NB4 (cell line): ENCODE measurements at regions not wholly inside any gene's neighbourhood (a gene's known extent, or its start where the extent isn't known, plus 50 kb on each side); places are given as distances from the start of the nearest gene placed in this dataset.

Experiments
- DNase-seq: peaks from one replicate; pipeline ENCODE4 v3.0.0; 2010; ENCODE audit warnings: low read depth
- H3K4me3 ChIP-seq: one replicate; pipeline ENCODE4 v1.5.1; 2011; ENCODE audit warnings: mild to moderate bottlenecking, low read depth, low read length, moderate library complexity
- CTCF ChIP-seq: IDR thresholded peaks from one replicate; pipeline ENCODE4 v1.5.1; 2012; ENCODE audit warnings: low read depth, low read length
- MAX ChIP-seq: IDR thresholded peaks from 2 replicates; pipeline ENCODE4 v1.6.1; 2011; ENCODE audit warnings: low read depth, low read length
- MYC ChIP-seq: IDR thresholded peaks from 2 replicates; pipeline ENCODE4 v1.6.1; 2011; ENCODE audit warnings: low read depth, low read length
- POLR2A ChIP-seq: IDR thresholded peaks from 2 replicates; pipeline ENCODE4 v1.6.1; 2011; ENCODE audit warnings: mild to moderate bottlenecking; ENCODE audit not compliant: insufficient read length; ENCODE audit errors: extremely low read depth

- DNase-seq = no peak
- TF ChIP-seq MYC = no peak
- TF ChIP-seq CTCF = no peak
- TF ChIP-seq MAX = no peak
- TF ChIP-seq POLR2A = no peak
- H3K4me3 ChIP-seq = no peak overlapping the region
Measured at GRCh38 chr4:31069151-31069550, 349.0 kb downstream of the PCDH7 start.

GRCh38 chr4:31071508-31072486 lies 351.6 kb downstream of the PCDH7 start:
- no peak for DNase-seq
- no peak overlapping the region for H3K4me3 ChIP-seq
- TF ChIP-seq POLR2A (no peak), MAX (no peak), CTCF (no peak), MYC (no peak)

GRCh38 chr4:31075969-31076368 lies 355.8 kb downstream of the PCDH7 start:
- TF ChIP-seq CTCF (no peak), MYC (no peak), POLR2A (no peak), MAX (no peak)

GRCh38 chr4:31078661-31079060 lies 358.5 kb downstream of the PCDH7 start:
- TF ChIP-seq MAX = no peak
- TF ChIP-seq CTCF = no peak
- TF ChIP-seq MYC = no peak
- no peak for TF ChIP-seq POLR2A
- no peak for DNase-seq
- no peak overlapping the region for H3K4me3 ChIP-seq

More at GRCh38 chr4:31075969-31076368, 355.8 kb downstream of the PCDH7 start:
- no peak overlapping the region for H3K4me3 ChIP-seq
- DNase-seq = no peak

- DNase-seq = no peak
- TF ChIP-seq MAX = no peak
- TF ChIP-seq CTCF = no peak
- TF ChIP-seq MYC = no peak
- no peak for TF ChIP-seq POLR2A
- H3K4me3 ChIP-seq = no peak overlapping the region
Measured at GRCh38 chr4:31080887-31081286, 360.7 kb downstream of the PCDH7 start.
